ENCODE measurements at regions not wholly inside any gene's neighbourhood (a gene's known extent, or its start where the extent isn't known, plus 50 kb on each side); places are given as distances from the start of the nearest gene placed in this dataset.

DNA sequence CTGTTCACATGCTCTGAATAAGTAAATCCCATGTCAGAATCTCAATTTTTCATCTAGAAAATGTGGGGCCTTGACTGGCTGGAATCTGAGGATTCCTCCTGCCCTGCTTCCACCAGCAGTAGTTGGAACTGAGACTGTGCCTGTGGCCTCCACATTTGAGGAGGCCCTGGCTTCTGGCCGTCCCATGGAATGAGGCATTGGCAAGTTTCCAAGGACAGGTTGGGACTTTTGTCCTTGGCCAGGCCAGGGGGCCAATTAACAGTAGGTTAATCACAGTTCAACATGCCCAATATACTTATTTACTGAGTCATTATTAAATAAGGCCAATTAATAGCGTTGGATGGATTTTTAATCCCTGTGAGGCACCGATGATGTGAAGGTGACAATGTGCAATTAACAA, 50.2 kb upstream of the GABRE start:
- TF ChIP-seq, protein P1, sequence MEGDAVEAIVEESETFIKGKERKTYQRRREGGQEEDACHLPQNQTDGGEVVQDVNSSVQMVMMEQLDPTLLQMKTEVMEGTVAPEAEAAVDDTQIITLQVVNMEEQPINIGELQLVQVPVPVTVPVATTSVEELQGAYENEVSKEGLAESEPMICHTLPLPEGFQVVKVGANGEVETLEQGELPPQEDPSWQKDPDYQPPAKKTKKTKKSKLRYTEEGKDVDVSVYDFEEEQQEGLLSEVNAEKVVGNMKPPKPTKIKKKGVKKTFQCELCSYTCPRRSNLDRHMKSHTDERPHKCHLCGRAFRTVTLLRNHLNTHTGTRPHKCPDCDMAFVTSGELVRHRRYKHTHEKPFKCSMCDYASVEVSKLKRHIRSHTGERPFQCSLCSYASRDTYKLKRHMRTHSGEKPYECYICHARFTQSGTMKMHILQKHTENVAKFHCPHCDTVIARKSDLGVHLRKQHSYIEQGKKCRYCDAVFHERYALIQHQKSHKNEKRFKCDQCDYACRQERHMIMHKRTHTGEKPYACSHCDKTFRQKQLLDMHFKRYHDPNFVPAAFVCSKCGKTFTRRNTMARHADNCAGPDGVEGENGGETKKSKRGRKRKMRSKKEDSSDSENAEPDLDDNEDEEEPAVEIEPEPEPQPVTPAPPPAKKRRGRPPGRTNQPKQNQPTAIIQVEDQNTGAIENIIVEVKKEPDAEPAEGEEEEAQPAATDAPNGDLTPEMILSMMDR (IDR thresholded peaks at IDR 0.05), result no peak
- ATAC-seq (no peak), DNase-seq (no peak)
- intact Hi-C loops (cut with DNase I), result no loop called here
- Histone ChIP-seq H3K9me3 (no peaks in the 10 kb centered on the region), H3K27me3 (ENCODE audit: low read depth) (no peaks in the 10 kb centered on the region), H3K4me3 (no peak overlapping the region), H3K27ac (no peak overlapping the region), H3K4me1 (no peaks in the 10 kb centered on the region), H3K36me3 (no peaks in the 10 kb centered on the region)
